Fibroblast of mammary gland (primary cell): ENCODE measurements at regions not wholly inside any gene's neighbourhood (a gene's known extent, or its start where the extent isn't known, plus 50 kb on each side); places are given as distances from the start of the nearest gene placed in this dataset.

Experiments used
- DNase-seq: peaks from one replicate; pipeline ENCODE4 v3.0.0-alpha.2; 2010; ENCODE audit warnings: low read depth
- H3K4me3 ChIP-seq: 2 replicates; pipeline ENCODE4 v1.5.1; 2011; ENCODE audit warnings: low read depth, mild to moderate bottlenecking, low read length, moderate library complexity; ENCODE audit not compliant: control insufficient read depth
- TF ChIP-seq, protein P1 (sequence below): conservative IDR thresholded peaks from 2 replicates; pipeline ENCODE4 v1.5.1; 2011; ENCODE audit warnings: low read depth, low read length, inconsistent platforms; ENCODE audit not compliant: control insufficient read depth, insufficient read depth

- TF ChIP-seq, protein P1, sequence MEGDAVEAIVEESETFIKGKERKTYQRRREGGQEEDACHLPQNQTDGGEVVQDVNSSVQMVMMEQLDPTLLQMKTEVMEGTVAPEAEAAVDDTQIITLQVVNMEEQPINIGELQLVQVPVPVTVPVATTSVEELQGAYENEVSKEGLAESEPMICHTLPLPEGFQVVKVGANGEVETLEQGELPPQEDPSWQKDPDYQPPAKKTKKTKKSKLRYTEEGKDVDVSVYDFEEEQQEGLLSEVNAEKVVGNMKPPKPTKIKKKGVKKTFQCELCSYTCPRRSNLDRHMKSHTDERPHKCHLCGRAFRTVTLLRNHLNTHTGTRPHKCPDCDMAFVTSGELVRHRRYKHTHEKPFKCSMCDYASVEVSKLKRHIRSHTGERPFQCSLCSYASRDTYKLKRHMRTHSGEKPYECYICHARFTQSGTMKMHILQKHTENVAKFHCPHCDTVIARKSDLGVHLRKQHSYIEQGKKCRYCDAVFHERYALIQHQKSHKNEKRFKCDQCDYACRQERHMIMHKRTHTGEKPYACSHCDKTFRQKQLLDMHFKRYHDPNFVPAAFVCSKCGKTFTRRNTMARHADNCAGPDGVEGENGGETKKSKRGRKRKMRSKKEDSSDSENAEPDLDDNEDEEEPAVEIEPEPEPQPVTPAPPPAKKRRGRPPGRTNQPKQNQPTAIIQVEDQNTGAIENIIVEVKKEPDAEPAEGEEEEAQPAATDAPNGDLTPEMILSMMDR: no peak
- no peak for DNase-seq
- H3K4me3 ChIP-seq: no peak overlapping the region
Measured at GRCh38 chr5:3114467-3114866, 363.0 kb upstream of the IRX2 start.

DNA sequence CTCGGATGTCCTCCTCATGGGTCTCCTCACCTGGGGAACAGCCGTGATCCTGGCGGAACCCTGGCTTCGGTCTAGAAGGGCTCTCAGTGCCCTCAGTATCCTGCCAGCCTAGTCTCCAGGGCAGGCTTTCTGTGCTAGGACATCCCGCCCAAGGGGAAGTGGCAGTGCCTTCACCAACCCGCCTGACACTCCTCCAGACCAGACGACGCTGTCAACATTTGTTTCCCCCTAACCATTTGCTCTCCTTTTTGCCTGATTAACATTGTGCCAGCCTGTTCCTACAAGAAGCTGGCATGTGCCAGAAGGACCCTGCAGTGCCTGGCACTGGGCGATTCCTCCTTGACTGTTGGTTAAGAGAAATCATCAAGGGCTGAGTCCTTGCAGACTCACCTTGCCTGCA lies 358.9 kb upstream of the IRX2 start:
- TF ChIP-seq, protein P1: no peak
- H3K4me3 ChIP-seq: no peak overlapping the region
- DNase-seq: no peak

GRCh38 chr5:3107156-3107611 lies 355.7 kb upstream of the IRX2 start:
- no peak for DNase-seq
- TF ChIP-seq, protein P1: no peak
- H3K4me3 ChIP-seq: no peak overlapping the region

DNA sequence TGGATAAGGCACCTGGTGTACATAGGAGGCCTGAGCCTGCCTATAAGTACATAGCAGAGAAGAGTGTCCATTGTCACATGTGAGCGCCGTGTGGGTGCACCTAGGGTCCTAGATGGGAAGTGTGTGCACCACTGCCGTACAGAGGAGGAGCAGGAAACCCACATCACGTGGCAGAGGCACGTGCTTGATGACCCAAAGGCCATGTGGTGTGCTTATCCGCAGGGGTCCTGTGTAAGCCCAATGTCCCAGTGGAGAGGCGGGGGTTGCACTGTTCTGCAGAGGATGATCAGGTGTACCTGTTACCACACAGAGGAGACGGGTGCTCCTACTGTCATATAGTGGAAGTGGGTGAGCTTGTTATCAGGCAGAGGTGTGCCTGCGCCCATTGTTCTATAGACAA lies 354.1 kb upstream of the IRX2 start:
- TF ChIP-seq, protein P1: no peak
- no peak for DNase-seq
- H3K4me3 ChIP-seq: no peak overlapping the region

GRCh38 chr5:3105172-3105571 lies 353.7 kb upstream of the IRX2 start:
- TF ChIP-seq, protein P1: no peak
- DNase-seq: no peak
- no peak overlapping the region for H3K4me3 ChIP-seq

DNA sequence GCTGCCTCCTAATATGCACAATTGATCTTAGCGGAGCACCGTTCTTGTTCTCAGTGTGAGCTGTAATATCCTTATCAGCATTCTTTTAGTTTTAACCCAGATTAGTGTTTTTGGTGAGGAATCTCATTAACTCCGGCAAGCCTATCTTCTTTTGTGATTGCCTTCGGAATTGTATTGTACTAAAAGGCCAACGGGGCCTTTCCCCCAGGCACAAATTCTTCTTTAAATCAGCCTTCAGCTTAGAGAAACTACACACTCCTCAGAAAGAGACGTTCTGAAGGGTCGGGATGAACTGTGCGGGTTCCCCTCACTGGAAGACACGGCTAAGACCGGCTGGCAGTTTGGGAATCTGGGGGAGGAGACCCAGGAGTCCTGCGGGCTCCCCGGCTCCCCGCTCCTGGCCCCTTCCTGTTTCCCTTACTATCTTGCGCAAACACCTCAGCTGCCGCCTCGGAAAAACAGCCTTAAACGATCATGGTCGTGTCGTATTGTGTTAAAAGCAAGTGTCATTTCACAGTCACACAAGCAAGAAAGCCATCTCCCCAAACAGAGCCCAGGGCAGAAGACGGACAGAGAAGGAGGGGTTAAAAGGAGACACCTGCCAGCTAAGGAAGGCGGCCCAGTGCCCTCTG lies 353.1 kb upstream of the IRX2 start:
- no peak for DNase-seq
- TF ChIP-seq, protein P1: no peak
- H3K4me3 ChIP-seq: no peak overlapping the region
